Osteoblast (primary cell): ENCODE measurements at regions not wholly inside any gene's neighbourhood (a gene's known extent, or its start where the extent isn't known, plus 50 kb on each side); places are given as distances from the start of the nearest gene placed in this dataset.

ENCODE experiments used
- DNase-seq: peaks from one replicate; pipeline ENCODE4 v3.0.0; 2011; ENCODE audit warnings: low spot score, mixed read lengths; ENCODE audit not compliant: insufficient read length; ENCODE audit errors: missing footprints
- H2AFZ ChIP-seq: 2 replicates; pipeline ENCODE4 v1.6.0; 2011; ENCODE audit warnings: mild to moderate bottlenecking, low read length
- H3K27ac ChIP-seq: 2 replicates; pipeline ENCODE4 v1.5.1; 2011; ENCODE audit warnings: mild to moderate bottlenecking, low read depth, low read length, moderate library complexity
- H3K27me3 ChIP-seq: 2 replicates; pipeline ENCODE4 v1.6.0; 2012; ENCODE audit warnings: mild to moderate bottlenecking, control low read depth, inconsistent platforms, low read length, moderate library complexity; ENCODE audit not compliant: insufficient read depth
- H3K36me3 ChIP-seq: 2 replicates; pipeline ENCODE4 v1.5.1; 2011; ENCODE audit warnings: mild to moderate bottlenecking, low read length, control low read depth, moderate library complexity; ENCODE audit not compliant: insufficient read depth
- H3K4me1 ChIP-seq: 2 replicates; pipeline ENCODE4 v1.5.1; 2011; ENCODE audit warnings: mild to moderate bottlenecking, low read length, control low read depth, moderate library complexity; ENCODE audit not compliant: insufficient read depth
- H3K4me2 ChIP-seq: 2 replicates; pipeline ENCODE4 v1.6.0; 2011; ENCODE audit warnings: mild to moderate bottlenecking, low read length; ENCODE audit not compliant: insufficient read depth
- H3K4me3 ChIP-seq: fragments of 200-600 bp; sonication (generic); 3 replicates; pipeline ENCODE4 v1.5.1; 2012; ENCODE audit warnings: mild to moderate bottlenecking, low read length, inconsistent platforms; ENCODE audit not compliant: insufficient read depth
- H3K79me2 ChIP-seq: 2 replicates; pipeline ENCODE4 v1.6.0; 2012; ENCODE audit warnings: mild to moderate bottlenecking, low read length, control low read depth, inconsistent platforms; ENCODE audit not compliant: insufficient read depth
- H3K9me3 ChIP-seq: 2 replicates; pipeline ENCODE4 v1.5.1; 2011; ENCODE audit warnings: low read depth, low read length, control low read depth
- H4K20me1 ChIP-seq: 2 replicates; pipeline ENCODE4 v1.6.0; 2012; ENCODE audit warnings: mild to moderate bottlenecking, low read length, control low read depth; ENCODE audit not compliant: insufficient read depth
- CTCF ChIP-seq: IDR thresholded peaks from 2 replicates; pipeline ENCODE4 v1.5.1; 2011; ENCODE audit warnings: mild to moderate bottlenecking, low read depth, low read length, moderate library complexity; ENCODE audit errors: extremely low read depth

- Histone ChIP-seq H3K4me2 (no peak overlapping the region), H3K79me2 (no peaks in the 10 kb centered on the region), H4K20me1 (no peaks in the 10 kb centered on the region), H3K36me3 (no peaks in the 10 kb centered on the region), H3K9me3 (no peaks in the 10 kb centered on the region), H3K4me1 (no peaks in the 10 kb centered on the region), H2AFZ (no peak overlapping the region), H3K27me3 (no peaks in the 10 kb centered on the region), H3K27ac (no peak overlapping the region), H3K4me3 (no peak overlapping the region)
- TF ChIP-seq CTCF: no peak
- no peak for DNase-seq
Observed at GRCh38 chr1:90210633-90211491, 216.0 kb downstream of the ZNF326 start.

GRCh38 chr1:90208949-90209348 lies 214.0 kb downstream of the ZNF326 start:
- no peak for TF ChIP-seq CTCF
- no peaks in the 10 kb centered on the region for H3K4me1 ChIP-seq
- H3K4me2 ChIP-seq: no peak overlapping the region
- H3K9me3 ChIP-seq: no peaks in the 10 kb centered on the region
- H3K36me3 ChIP-seq: no peaks in the 10 kb centered on the region
- no peak for DNase-seq
- H3K79me2 ChIP-seq: no peaks in the 10 kb centered on the region
- no peak overlapping the region for H3K27ac ChIP-seq
- H3K4me3 ChIP-seq: no peak overlapping the region
- no peaks in the 10 kb centered on the region for H4K20me1 ChIP-seq
- no peak overlapping the region for H2AFZ ChIP-seq
- no peaks in the 10 kb centered on the region for H3K27me3 ChIP-seq

- Histone ChIP-seq H4K20me1 (no peaks in the 10 kb centered on the region), H3K36me3 (no peaks in the 10 kb centered on the region), H3K4me1 (no peaks in the 10 kb centered on the region), H3K4me3 (no peak overlapping the region), H3K27ac (no peak overlapping the region), H3K27me3 (no peaks in the 10 kb centered on the region), H3K4me2 (no peak overlapping the region), H2AFZ (no peak overlapping the region), H3K79me2 (no peaks in the 10 kb centered on the region), H3K9me3 (no peaks in the 10 kb centered on the region)
- TF ChIP-seq CTCF: no peak
- no peak for DNase-seq
Observed at GRCh38 chr1:90206260-90206659, 211.3 kb downstream of the ZNF326 start.

GRCh38 chr1:90204780-90205179 lies 209.9 kb downstream of the ZNF326 start:
- H3K4me3 ChIP-seq: no peak overlapping the region
- no peaks in the 10 kb centered on the region for H3K27me3 ChIP-seq
- H2AFZ ChIP-seq: no peak overlapping the region

More at GRCh38 chr1:90204780-90205179, 209.9 kb downstream of the ZNF326 start:
- H3K27ac ChIP-seq: no peak overlapping the region
- H3K36me3 ChIP-seq: no peaks in the 10 kb centered on the region
- TF ChIP-seq CTCF: no peak
- H3K4me2 ChIP-seq: no peak overlapping the region
- no peaks in the 10 kb centered on the region for H3K4me1 ChIP-seq
- H4K20me1 ChIP-seq: no peaks in the 10 kb centered on the region
- no peaks in the 10 kb centered on the region for H3K9me3 ChIP-seq
- no peaks in the 10 kb centered on the region for H3K79me2 ChIP-seq
- DNase-seq: no peak
